K562 (cell line): ENCODE measurements at regions not wholly inside any gene's neighbourhood (a gene's known extent, or its start where the extent isn't known, plus 50 kb on each side); places are given as distances from the start of the nearest gene placed in this dataset.

ENCODE experiments used
- FUS ChIP-seq: fragments of 200-400 bp; formaldehyde crosslinking; optimal IDR thresholded peaks from 2 replicates; pipeline ENCODE3; 2017; ENCODE audit warnings: low read depth, low read length
- GABPB2 ChIP-seq: fragments of 250-450 bp; sonication (Bioruptor Pico); conservative IDR thresholded peaks from 2 replicates; pipeline ENCODE4 v1.5.1; 2021; ENCODE audit warnings: mild to moderate bottlenecking
- KDM2B ChIP-seq: fragments of 250-450 bp; sonication (Bioruptor Pico); IDR thresholded peaks from 2 replicates; pipeline ENCODE4 v1.8.0; 2021; ENCODE audit warnings: mild to moderate bottlenecking, moderate library complexity
- MAZ ChIP-seq, 2 experiments: fragments of 450-650 bp in 1 of 2; sonication (generic) in 1 of 2; formaldehyde crosslinking; IDR thresholded peaks in 1 of 2; conservative IDR thresholded peaks in 1 of 2; 2 replicates each; pipeline versions ENCODE4 v1.4.0 to v1.5.0; 2020; ENCODE audit warnings: mild to moderate bottlenecking in 1 of 2, missing genetic modification reagents in 1 of 2
- PTRF ChIP-seq: fragments of 450-650 bp; IDR thresholded peaks from 2 replicates; pipeline ENCODE4 v1.6.1; 2016; ENCODE audit warnings: mild to moderate bottlenecking, missing genetic modification characterization, missing compliant biosample characterization
- PTTG1 ChIP-seq: fragments of 450-650 bp; IDR thresholded peaks from 2 replicates; pipeline ENCODE4 v1.6.1; 2016; ENCODE audit warnings: low read depth, mild to moderate bottlenecking, missing genetic modification characterization, missing compliant biosample characterization
- SRSF1 ChIP-seq: fragments of 200-400 bp; formaldehyde crosslinking; IDR thresholded peaks from 2 replicates; pipeline ENCODE4 v1.6.1; 2017; ENCODE audit warnings: mild to moderate bottlenecking, low read depth, low read length, moderate library complexity
- ZNF444 ChIP-seq: fragments of 250-450 bp; sonication (Bioruptor Pico); IDR thresholded peaks from 2 replicates; pipeline ENCODE4 v1.4.0; 2020; ENCODE audit warnings: mild to moderate bottlenecking, moderate library complexity
- ZNF79 ChIP-seq: fragments of 250-450 bp; sonication (Bioruptor Pico); IDR thresholded peaks from 2 replicates; pipeline ENCODE4 v1.4.0; 2020; ENCODE audit warnings: low read depth, mild to moderate bottlenecking, moderate library complexity
- TF ChIP-seq, protein P1 (sequence below), 2 experiments: fragments of 450-650 bp; formaldehyde crosslinking in 1 of 2; IDR thresholded peaks; 2 replicates each; pipeline versions ENCODE4 v1.4.0 to v1.6.1; 2014 to 2020; ENCODE audit warnings: mild to moderate bottlenecking in 2 of 2, borderline replicate concordance in 1 of 2, low read depth in 1 of 2
- TF ChIP-seq, protein P2 (sequence below): fragments of 250-450 bp; sonication (Bioruptor Pico); IDR thresholded peaks from 2 replicates; pipeline ENCODE4 v1.4.0; 2020; ENCODE audit warnings: mild to moderate bottlenecking, moderate library complexity
- TF ChIP-seq, protein P3 (sequence below): fragments of 450-650 bp; IDR thresholded peaks from 2 replicates; pipeline ENCODE4 v1.6.1; 2017; ENCODE audit warnings: mild to moderate bottlenecking, moderate library complexity
- TF ChIP-seq, protein P4 (sequence below): fragments of 450-650 bp; IDR thresholded peaks from 2 replicates; pipeline ENCODE4 v1.6.1; 2016

DNA sequence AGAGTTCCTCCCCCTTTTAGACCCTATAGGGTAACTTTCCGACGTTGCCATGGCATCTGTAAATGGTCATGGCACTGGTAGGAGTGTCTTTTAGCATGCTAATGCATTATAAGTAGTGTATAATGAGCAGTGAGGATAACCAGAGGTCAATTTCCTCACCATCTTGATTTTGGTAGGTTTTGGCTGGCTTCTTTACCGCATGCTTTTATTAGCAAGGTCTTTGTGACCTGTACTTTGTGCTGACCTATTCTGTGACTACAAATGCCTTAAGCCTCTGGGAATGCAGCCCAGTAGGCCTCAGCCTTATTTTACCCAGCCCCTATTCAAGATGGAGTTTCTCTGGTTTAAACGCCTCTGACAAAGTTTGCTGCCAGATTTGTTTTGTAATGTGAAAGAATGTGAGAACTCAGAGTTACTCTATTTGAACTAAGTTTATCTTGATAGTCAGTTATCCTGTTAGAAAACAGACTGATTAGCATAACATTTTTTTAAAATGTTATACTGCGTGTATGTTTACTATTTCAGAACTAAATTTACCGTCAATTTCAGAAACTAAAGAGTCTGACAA lies 111.3 kb upstream of the PRSS16 start (continued):
- TF ChIP-seq, protein P1, sequence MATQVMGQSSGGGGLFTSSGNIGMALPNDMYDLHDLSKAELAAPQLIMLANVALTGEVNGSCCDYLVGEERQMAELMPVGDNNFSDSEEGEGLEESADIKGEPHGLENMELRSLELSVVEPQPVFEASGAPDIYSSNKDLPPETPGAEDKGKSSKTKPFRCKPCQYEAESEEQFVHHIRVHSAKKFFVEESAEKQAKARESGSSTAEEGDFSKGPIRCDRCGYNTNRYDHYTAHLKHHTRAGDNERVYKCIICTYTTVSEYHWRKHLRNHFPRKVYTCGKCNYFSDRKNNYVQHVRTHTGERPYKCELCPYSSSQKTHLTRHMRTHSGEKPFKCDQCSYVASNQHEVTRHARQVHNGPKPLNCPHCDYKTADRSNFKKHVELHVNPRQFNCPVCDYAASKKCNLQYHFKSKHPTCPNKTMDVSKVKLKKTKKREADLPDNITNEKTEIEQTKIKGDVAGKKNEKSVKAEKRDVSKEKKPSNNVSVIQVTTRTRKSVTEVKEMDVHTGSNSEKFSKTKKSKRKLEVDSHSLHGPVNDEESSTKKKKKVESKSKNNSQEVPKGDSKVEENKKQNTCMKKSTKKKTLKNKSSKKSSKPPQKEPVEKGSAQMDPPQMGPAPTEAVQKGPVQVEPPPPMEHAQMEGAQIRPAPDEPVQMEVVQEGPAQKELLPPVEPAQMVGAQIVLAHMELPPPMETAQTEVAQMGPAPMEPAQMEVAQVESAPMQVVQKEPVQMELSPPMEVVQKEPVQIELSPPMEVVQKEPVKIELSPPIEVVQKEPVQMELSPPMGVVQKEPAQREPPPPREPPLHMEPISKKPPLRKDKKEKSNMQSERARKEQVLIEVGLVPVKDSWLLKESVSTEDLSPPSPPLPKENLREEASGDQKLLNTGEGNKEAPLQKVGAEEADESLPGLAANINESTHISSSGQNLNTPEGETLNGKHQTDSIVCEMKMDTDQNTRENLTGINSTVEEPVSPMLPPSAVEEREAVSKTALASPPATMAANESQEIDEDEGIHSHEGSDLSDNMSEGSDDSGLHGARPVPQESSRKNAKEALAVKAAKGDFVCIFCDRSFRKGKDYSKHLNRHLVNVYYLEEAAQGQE (IDR thresholded peaks at IDR 0.05; ENCODE audit: borderline replicate concordance) = no peak
- TF ChIP-seq, protein P1 (CRISPR knock-in tag; IDR thresholded peaks at IDR 0.05; ENCODE audit: low read depth) = peak; percentile 41; the same call in 1 of the 2 replicates
- peak; percentile 95 for TF ChIP-seq PTTG1
- TF ChIP-seq, protein P2, sequence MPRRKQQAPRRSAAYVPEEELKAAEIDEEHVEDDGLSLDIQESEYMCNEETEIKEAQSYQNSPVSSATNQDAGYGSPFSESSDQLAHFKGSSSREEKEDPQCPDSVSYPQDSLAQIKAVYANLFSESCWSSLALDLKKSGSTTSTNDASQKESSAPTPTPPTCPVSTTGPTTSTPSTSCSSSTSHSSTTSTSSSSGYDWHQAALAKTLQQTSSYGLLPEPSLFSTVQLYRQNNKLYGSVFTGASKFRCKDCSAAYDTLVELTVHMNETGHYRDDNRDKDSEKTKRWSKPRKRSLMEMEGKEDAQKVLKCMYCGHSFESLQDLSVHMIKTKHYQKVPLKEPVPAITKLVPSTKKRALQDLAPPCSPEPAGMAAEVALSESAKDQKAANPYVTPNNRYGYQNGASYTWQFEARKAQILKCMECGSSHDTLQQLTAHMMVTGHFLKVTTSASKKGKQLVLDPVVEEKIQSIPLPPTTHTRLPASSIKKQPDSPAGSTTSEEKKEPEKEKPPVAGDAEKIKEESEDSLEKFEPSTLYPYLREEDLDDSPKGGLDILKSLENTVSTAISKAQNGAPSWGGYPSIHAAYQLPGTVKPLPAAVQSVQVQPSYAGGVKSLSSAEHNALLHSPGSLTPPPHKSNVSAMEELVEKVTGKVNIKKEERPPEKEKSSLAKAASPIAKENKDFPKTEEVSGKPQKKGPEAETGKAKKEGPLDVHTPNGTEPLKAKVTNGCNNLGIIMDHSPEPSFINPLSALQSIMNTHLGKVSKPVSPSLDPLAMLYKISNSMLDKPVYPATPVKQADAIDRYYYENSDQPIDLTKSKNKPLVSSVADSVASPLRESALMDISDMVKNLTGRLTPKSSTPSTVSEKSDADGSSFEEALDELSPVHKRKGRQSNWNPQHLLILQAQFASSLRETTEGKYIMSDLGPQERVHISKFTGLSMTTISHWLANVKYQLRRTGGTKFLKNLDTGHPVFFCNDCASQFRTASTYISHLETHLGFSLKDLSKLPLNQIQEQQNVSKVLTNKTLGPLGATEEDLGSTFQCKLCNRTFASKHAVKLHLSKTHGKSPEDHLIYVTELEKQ = peak; percentile 91
- TF ChIP-seq ZNF444 = peak; percentile 80; the same call in 1 of the 2 replicates
- peak; percentile 96 for TF ChIP-seq PTRF
- no peak for TF ChIP-seq SRSF1
- TF ChIP-seq, protein P3, sequence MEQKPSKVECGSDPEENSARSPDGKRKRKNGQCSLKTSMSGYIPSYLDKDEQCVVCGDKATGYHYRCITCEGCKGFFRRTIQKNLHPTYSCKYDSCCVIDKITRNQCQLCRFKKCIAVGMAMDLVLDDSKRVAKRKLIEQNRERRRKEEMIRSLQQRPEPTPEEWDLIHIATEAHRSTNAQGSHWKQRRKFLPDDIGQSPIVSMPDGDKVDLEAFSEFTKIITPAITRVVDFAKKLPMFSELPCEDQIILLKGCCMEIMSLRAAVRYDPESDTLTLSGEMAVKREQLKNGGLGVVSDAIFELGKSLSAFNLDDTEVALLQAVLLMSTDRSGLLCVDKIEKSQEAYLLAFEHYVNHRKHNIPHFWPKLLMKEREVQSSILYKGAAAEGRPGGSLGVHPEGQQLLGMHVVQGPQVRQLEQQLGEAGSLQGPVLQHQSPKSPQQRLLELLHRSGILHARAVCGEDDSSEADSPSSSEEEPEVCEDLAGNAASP = no peak
- TF ChIP-seq ZNF79 (CRISPR knock-in tag) = peak; percentile 96
- peak; percentile 68; the same call in 1 of the 2 replicates for TF ChIP-seq KDM2B (CRISPR knock-in tag)
- TF ChIP-seq FUS = no peak
- 0 out of 2 replicates have a peak, but pooled peaks have one; percentile 52 for TF ChIP-seq GABPB2 (CRISPR knock-in tag)
- TF ChIP-seq, protein P4, sequence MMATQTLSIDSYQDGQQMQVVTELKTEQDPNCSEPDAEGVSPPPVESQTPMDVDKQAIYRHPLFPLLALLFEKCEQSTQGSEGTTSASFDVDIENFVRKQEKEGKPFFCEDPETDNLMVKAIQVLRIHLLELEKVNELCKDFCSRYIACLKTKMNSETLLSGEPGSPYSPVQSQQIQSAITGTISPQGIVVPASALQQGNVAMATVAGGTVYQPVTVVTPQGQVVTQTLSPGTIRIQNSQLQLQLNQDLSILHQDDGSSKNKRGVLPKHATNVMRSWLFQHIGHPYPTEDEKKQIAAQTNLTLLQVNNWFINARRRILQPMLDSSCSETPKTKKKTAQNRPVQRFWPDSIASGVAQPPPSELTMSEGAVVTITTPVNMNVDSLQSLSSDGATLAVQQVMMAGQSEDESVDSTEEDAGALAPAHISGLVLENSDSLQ = no peak
- TF ChIP-seq MAZ (CRISPR knock-in tag; conservative IDR thresholded peaks at IDR 0.05 in 1 of 2, IDR thresholded peaks at IDR 0.05 in 1 of 2) = peak in 1 of 2 experiments; percentile 85; a peak in 2 of 4 replicates
